Liver (tissue), 8 donors: ENCODE measurements at regions not wholly inside any gene's neighbourhood (a gene's known extent, or its start where the extent isn't known, plus 50 kb on each side); places are given as distances from the start of the nearest gene placed in this dataset.

ENCODE experiments used
- DNase-seq: peaks from one replicate; pipeline ENCODE4 v3.0.0-alpha.2; 2017; ENCODE audit warnings: low spot score
- H3K27ac ChIP-seq, 2 donors: one replicate each; pipeline ENCODE4 v1.7.0; 2013; ENCODE audit warnings: inconsistent platforms in 2 of 2, low read length in 2 of 2, control low read depth in 1 of 2, low read depth in 1 of 2, mild to moderate bottlenecking in 1 of 2
- H3K27me3 ChIP-seq, 4 donors: one replicate each; pipeline versions ENCODE4 v1.6.1 to v1.7.0; 2013; ENCODE audit warnings: low read length in 3 of 4, inconsistent platforms in 1 of 4, mild to moderate bottlenecking in 1 of 4, moderate library complexity in 1 of 4; ENCODE audit not compliant: control insufficient read depth in 4 of 4, insufficient read depth in 4 of 4
- H3K36me3 ChIP-seq, 4 donors: one replicate each; pipeline versions ENCODE4 v1.6.1 to v1.7.0; 2013; ENCODE audit warnings: low read length in 3 of 4, mild to moderate bottlenecking in 3 of 4, low read depth in 1 of 4, moderate library complexity in 1 of 4; ENCODE audit not compliant: control insufficient read depth in 4 of 4, insufficient read depth in 3 of 4
- H3K4me1 ChIP-seq, 4 donors: one replicate each; pipeline versions ENCODE4 v1.6.1 to v1.7.0; 2013; ENCODE audit warnings: low read length in 3 of 4, mild to moderate bottlenecking in 3 of 4, moderate library complexity in 1 of 4; ENCODE audit not compliant: control insufficient read depth in 4 of 4, insufficient read depth in 4 of 4
- H3K4me3 ChIP-seq, 3 donors: one replicate each; pipeline versions ENCODE4 v1.6.1 to v1.7.0; 2013; ENCODE audit warnings: low read length in 3 of 3, control low read depth in 1 of 3, low read depth in 1 of 3, mild to moderate bottlenecking in 1 of 3
- H3K9ac ChIP-seq, 2 donors: one replicate each; pipeline ENCODE4 v1.7.0; 2013; ENCODE audit warnings: low read length in 2 of 2, mild to moderate bottlenecking in 2 of 2, moderate library complexity in 2 of 2, control low read depth in 1 of 2, low read depth in 1 of 2
- H3K9me3 ChIP-seq, 4 donors: one replicate each; pipeline versions ENCODE4 v1.6.1 to v1.7.0; 2013; ENCODE audit warnings: low read length in 3 of 4; ENCODE audit not compliant: control insufficient read depth in 4 of 4
- ATF3 ChIP-seq: IDR thresholded peaks from 2 replicates; pipeline ENCODE4 v1.6.1; 2016; ENCODE audit warnings: antibody characterized with exemption
- CTCF ChIP-seq: fragments of 150-350 bp; IDR thresholded peaks from 2 replicates; pipeline ENCODE4 v1.5.1; 2017; ENCODE audit warnings: improper control_type of control experiment, low read depth, low read length; ENCODE audit not compliant: missing input control
- EGR1 ChIP-seq, 2 donors: IDR thresholded peaks; 2 replicates each; pipeline ENCODE4 v1.6.1; 2016 to 2018; ENCODE audit warnings: antibody characterized with exemption in 2 of 2, low read depth in 2 of 2
- FOXA1 ChIP-seq: IDR thresholded peaks from 2 replicates; pipeline ENCODE4 v1.6.1; 2016; ENCODE audit warnings: antibody characterized with exemption
- FOXA2 ChIP-seq: IDR thresholded peaks from 2 replicates; pipeline ENCODE4 v1.6.1; 2016; ENCODE audit warnings: antibody characterized with exemption
- GABPA ChIP-seq, 2 donors: IDR thresholded peaks in 1 of 2; conservative IDR thresholded peaks in 1 of 2; 2 replicates each; pipeline ENCODE4 v1.6.1; 2016; ENCODE audit warnings: antibody characterized with exemption in 2 of 2, mild to moderate bottlenecking in 1 of 2, moderate library complexity in 1 of 2
- HNF4A ChIP-seq, 2 donors: conservative IDR thresholded peaks; 2 replicates each; pipeline ENCODE4 v1.6.1; 2016; ENCODE audit warnings: antibody characterized with exemption in 2 of 2, mild to moderate bottlenecking in 2 of 2
- HNF4G ChIP-seq: IDR thresholded peaks from 2 replicates; pipeline ENCODE4 v1.6.1; 2016; ENCODE audit warnings: antibody characterized with exemption
- JUND ChIP-seq, 2 donors: IDR thresholded peaks; 2 replicates each; pipeline ENCODE4 v1.6.1; 2016; ENCODE audit warnings: antibody characterized with exemption in 2 of 2
- NR2F2 ChIP-seq: IDR thresholded peaks from 2 replicates; pipeline ENCODE4 v1.6.1; 2016; ENCODE audit warnings: antibody characterized with exemption
- RAD21 ChIP-seq, 2 donors: IDR thresholded peaks; 2 replicates each; pipeline ENCODE4 v1.6.1; 2016; ENCODE audit warnings: antibody characterized with exemption in 2 of 2, mild to moderate bottlenecking in 2 of 2
- RXRA ChIP-seq, 2 donors: IDR thresholded peaks; 2 replicates each; pipeline ENCODE4 v1.6.1; 2017 to 2018; ENCODE audit warnings: antibody characterized with exemption in 2 of 2, mild to moderate bottlenecking in 1 of 2
- SP1 ChIP-seq: IDR thresholded peaks from 2 replicates; pipeline ENCODE4 v1.6.1; 2018; ENCODE audit warnings: antibody characterized with exemption, mild to moderate bottlenecking
- TAF1 ChIP-seq: conservative IDR thresholded peaks from 2 replicates; pipeline ENCODE4 v1.6.1; 2016; ENCODE audit warnings: antibody characterized with exemption, mild to moderate bottlenecking
- YY1 ChIP-seq: IDR thresholded peaks from 2 replicates; pipeline ENCODE4 v1.6.1; 2016; ENCODE audit warnings: antibody characterized with exemption, mild to moderate bottlenecking
- WGBS: extraction: QIAGEN DNeasy Blood & Tissue Kit; methylation state at CpG from one replicate; pipeline ENCODE4 v1.1.7; 2013; 5-methylcytosine and 5-hydroxymethylcytosine counted together
- TF ChIP-seq, protein P1 (sequence below): IDR thresholded peaks from 2 replicates; pipeline ENCODE4 v1.6.1; 2016; ENCODE audit warnings: antibody characterized with exemption, mild to moderate bottlenecking
- TF ChIP-seq, protein P2 (sequence below): IDR thresholded peaks from 2 replicates; pipeline ENCODE4 v1.6.1; 2016; ENCODE audit warnings: antibody characterized with exemption
- TF ChIP-seq, protein P3 (sequence below): IDR thresholded peaks from 2 replicates; pipeline ENCODE4 v1.6.1; 2016; ENCODE audit warnings: antibody characterized with exemption
- donor health status: healthy.
- donor health status: healthy.
- donor health status: healthy.
- donor health status: healthy.
- donor health status: healthy.

- no peak overlapping the region for H3K27ac ChIP-seq
- TF ChIP-seq EGR1 (IDR thresholded peaks at IDR 0.05; ENCODE audit: low read depth in 2 of 2) (no peak), RXRA (IDR thresholded peaks at IDR 0.05) (no peak), SP1 (no peak), ATF3 (no peak), YY1 (no peak), GABPA (IDR thresholded peaks at IDR 0.05 in 1 of 2, conservative IDR thresholded peaks at IDR 0.05 in 1 of 2) (no peak), HNF4A (conservative IDR thresholded peaks at IDR 0.05) (no peak), FOXA1 (no peak), FOXA2 (no peak), HNF4G (no peak), NR2F2 (no peak), RAD21 (IDR thresholded peaks at IDR 0.05) (no peak), TAF1 (no peak), CTCF (no peak), JUND (IDR thresholded peaks at IDR 0.05) (no peak)
- TF ChIP-seq, protein P1, sequence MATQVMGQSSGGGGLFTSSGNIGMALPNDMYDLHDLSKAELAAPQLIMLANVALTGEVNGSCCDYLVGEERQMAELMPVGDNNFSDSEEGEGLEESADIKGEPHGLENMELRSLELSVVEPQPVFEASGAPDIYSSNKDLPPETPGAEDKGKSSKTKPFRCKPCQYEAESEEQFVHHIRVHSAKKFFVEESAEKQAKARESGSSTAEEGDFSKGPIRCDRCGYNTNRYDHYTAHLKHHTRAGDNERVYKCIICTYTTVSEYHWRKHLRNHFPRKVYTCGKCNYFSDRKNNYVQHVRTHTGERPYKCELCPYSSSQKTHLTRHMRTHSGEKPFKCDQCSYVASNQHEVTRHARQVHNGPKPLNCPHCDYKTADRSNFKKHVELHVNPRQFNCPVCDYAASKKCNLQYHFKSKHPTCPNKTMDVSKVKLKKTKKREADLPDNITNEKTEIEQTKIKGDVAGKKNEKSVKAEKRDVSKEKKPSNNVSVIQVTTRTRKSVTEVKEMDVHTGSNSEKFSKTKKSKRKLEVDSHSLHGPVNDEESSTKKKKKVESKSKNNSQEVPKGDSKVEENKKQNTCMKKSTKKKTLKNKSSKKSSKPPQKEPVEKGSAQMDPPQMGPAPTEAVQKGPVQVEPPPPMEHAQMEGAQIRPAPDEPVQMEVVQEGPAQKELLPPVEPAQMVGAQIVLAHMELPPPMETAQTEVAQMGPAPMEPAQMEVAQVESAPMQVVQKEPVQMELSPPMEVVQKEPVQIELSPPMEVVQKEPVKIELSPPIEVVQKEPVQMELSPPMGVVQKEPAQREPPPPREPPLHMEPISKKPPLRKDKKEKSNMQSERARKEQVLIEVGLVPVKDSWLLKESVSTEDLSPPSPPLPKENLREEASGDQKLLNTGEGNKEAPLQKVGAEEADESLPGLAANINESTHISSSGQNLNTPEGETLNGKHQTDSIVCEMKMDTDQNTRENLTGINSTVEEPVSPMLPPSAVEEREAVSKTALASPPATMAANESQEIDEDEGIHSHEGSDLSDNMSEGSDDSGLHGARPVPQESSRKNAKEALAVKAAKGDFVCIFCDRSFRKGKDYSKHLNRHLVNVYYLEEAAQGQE = no peak
- TF ChIP-seq, protein P2, sequence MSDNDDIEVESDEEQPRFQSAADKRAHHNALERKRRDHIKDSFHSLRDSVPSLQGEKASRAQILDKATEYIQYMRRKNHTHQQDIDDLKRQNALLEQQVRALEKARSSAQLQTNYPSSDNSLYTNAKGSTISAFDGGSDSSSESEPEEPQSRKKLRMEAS = no peak
- TF ChIP-seq, protein P3, sequence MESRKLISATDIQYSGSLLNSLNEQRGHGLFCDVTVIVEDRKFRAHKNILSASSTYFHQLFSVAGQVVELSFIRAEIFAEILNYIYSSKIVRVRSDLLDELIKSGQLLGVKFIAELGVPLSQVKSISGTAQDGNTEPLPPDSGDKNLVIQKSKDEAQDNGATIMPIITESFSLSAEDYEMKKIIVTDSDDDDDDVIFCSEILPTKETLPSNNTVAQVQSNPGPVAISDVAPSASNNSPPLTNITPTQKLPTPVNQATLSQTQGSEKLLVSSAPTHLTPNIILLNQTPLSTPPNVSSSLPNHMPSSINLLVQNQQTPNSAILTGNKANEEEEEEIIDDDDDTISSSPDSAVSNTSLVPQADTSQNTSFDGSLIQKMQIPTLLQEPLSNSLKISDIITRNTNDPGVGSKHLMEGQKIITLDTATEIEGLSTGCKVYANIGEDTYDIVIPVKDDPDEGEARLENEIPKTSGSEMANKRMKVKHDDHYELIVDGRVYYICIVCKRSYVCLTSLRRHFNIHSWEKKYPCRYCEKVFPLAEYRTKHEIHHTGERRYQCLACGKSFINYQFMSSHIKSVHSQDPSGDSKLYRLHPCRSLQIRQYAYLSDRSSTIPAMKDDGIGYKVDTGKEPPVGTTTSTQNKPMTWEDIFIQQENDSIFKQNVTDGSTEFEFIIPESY = no peak
- no peaks in the 10 kb centered on the region for H3K9me3 ChIP-seq
Measured at GRCh38 chr1:182260516-182260915, 131.1 kb downstream of the GLUL start.

More at GRCh38 chr1:182260516-182260915, 131.1 kb downstream of the GLUL start:
- DNase-seq = no peak
- no peak overlapping the region for H3K9ac ChIP-seq
- no peaks in the 10 kb centered on the region for H3K36me3 ChIP-seq
- H3K4me3 ChIP-seq = no peak overlapping the region
- H3K4me1 ChIP-seq = no peaks in the 10 kb centered on the region
- WGBS = 98% methylated on average over 4 of the region's 4 CpGs
- no peaks in the 10 kb centered on the region for H3K27me3 ChIP-seq
